A673 (cell line): ENCODE measurements at regions not wholly inside any gene's neighbourhood (a gene's known extent, or its start where the extent isn't known, plus 50 kb on each side); places are given as distances from the start of the nearest gene placed in this dataset.

Experiments
- BruUV-seq: library from RNA; stranded (reverse); fragments of 400-500 nt; replicated peaks from 2 replicates; lab custom pipeline; 2021; lab: Mats Ljungman, UMichigan
- CTCF ChIA-PET: fragments of 300-600 bp; sonication (Branson Sonifier 250); formaldehyde crosslinking; loops from one replicate; lab custom pipeline; 2022; ENCODE audit warnings: antibody characterized with exemption; lab: Charles Lee
- POLR2A ChIA-PET: fragments of 300-600 bp; sonication (Branson Sonifier 250); formaldehyde crosslinking; loops from one replicate; lab custom pipeline; 2022; ENCODE audit warnings: antibody characterized with exemption; ENCODE audit not compliant: low non-redundant PET; lab: Charles Lee
- DNase-seq: peaks from one replicate; pipeline ENCODE4 v3.0.0-alpha.2; 2015; ENCODE audit warnings: low spot score
- H3K27ac ChIP-seq: fragments of 200-600 bp; sonication (generic); 2 replicates; pipeline ENCODE4 v1.5.1; 2016; ENCODE audit warnings: mixed run types, low read depth, mild to moderate bottlenecking, mixed read lengths, antibody characterized with exemption, low read length; ENCODE audit not compliant: poor library complexity, severe bottlenecking
- H3K27me3 ChIP-seq: fragments of 200-600 bp; sonication (generic); replicated peaks from 2 replicates; pipeline ENCODE4 v1.6.1; 2017; ENCODE audit warnings: mixed run types, low read depth, mild to moderate bottlenecking, mixed read lengths, antibody characterized with exemption, low read length; ENCODE audit not compliant: insufficient read depth, poor library complexity
- H3K36me3 ChIP-seq: fragments of 200-600 bp; sonication (generic); 2 replicates; pipeline ENCODE4 v1.6.1; 2016; ENCODE audit warnings: mixed run types, mild to moderate bottlenecking, mixed read lengths, antibody characterized with exemption, low read length; ENCODE audit not compliant: insufficient read depth, poor library complexity, severe bottlenecking
- H3K4me1 ChIP-seq: fragments of 200-600 bp; sonication (generic); 2 replicates; pipeline ENCODE4 v1.6.1; 2017; ENCODE audit warnings: mixed run types, mild to moderate bottlenecking, mixed read lengths, antibody characterized with exemption, low read length; ENCODE audit not compliant: insufficient read depth, poor library complexity, severe bottlenecking
- H3K4me3 ChIP-seq: fragments of 200-600 bp; sonication (generic); 2 replicates; pipeline ENCODE4 v1.5.1; 2016; ENCODE audit warnings: low read depth, mixed run types, mild to moderate bottlenecking, mixed read lengths, low read length; ENCODE audit not compliant: poor library complexity, severe bottlenecking
- H3K9me3 ChIP-seq: fragments of 200-600 bp; sonication (generic); 2 replicates; pipeline ENCODE4 v1.6.1; 2016; ENCODE audit warnings: mixed run types, low read depth, mild to moderate bottlenecking, mixed read lengths, antibody characterized with exemption, low read length; ENCODE audit not compliant: poor library complexity, severe bottlenecking
- EZH2 ChIP-seq: fragments of 200-600 bp; sonication (generic); IDR thresholded peaks from 2 replicates; pipeline ENCODE4 v1.6.1; 2017; ENCODE audit warnings: borderline replicate concordance, low read depth, mild to moderate bottlenecking, mixed read lengths, antibody characterized with exemption, low read length; ENCODE audit not compliant: poor library complexity, severe bottlenecking
- intact Hi-C: fragments of 100-400 bp; cut with micrococcal nuclease; formaldehyde crosslinking; loops from one replicate; pipeline ENCODE4 v1.10.0; 2022; ENCODE audit not compliant: unreplicated experiment
- TF ChIP-seq, protein P1 (sequence below): fragments of 300-800, 200-600 bp; sonication (generic); conservative IDR thresholded peaks from 2 replicates; pipeline ENCODE4 v1.5.1; 2017; ENCODE audit warnings: low read depth, mild to moderate bottlenecking, antibody characterized with exemption, low read length, moderate library complexity, mixed read lengths

DNA sequence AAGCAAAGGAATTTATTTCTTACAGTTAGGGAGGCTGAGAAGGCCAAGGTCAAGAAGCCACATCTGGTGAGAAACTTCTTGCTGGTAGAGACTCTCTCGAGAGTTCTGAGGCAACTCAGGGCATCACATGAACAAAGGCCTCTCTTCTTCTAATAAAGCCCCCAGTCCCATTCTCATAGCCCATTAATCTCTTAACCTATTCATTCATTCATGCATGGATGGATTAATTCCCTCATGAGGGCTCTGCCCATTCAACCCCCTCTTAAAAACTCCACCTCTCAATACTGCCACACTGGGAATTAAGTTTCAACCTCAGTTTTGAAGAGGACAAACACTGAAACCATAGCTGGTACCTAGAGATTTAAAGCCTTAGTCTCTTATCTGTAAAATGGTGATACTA, 217.9 kb upstream of the SPTLC3 start:
- no peak for TF ChIP-seq EZH2
- TF ChIP-seq, protein P1, sequence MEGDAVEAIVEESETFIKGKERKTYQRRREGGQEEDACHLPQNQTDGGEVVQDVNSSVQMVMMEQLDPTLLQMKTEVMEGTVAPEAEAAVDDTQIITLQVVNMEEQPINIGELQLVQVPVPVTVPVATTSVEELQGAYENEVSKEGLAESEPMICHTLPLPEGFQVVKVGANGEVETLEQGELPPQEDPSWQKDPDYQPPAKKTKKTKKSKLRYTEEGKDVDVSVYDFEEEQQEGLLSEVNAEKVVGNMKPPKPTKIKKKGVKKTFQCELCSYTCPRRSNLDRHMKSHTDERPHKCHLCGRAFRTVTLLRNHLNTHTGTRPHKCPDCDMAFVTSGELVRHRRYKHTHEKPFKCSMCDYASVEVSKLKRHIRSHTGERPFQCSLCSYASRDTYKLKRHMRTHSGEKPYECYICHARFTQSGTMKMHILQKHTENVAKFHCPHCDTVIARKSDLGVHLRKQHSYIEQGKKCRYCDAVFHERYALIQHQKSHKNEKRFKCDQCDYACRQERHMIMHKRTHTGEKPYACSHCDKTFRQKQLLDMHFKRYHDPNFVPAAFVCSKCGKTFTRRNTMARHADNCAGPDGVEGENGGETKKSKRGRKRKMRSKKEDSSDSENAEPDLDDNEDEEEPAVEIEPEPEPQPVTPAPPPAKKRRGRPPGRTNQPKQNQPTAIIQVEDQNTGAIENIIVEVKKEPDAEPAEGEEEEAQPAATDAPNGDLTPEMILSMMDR = no peak
- intact Hi-C loops = no loop called here
- no peak for DNase-seq
- Histone ChIP-seq H3K36me3 (no peaks in the 10 kb centered on the region), H3K27ac (no peak overlapping the region), H3K9me3 (no peaks in the 10 kb centered on the region), H3K27me3 (no peaks in the 10 kb centered on the region), H3K4me3 (no peak overlapping the region), H3K4me1 (no peaks in the 10 kb centered on the region)
- ChIA-PET CTCF (no interaction called here), POLR2A (no interaction called here)
- no TSS peak for BruUV-seq

DNA sequence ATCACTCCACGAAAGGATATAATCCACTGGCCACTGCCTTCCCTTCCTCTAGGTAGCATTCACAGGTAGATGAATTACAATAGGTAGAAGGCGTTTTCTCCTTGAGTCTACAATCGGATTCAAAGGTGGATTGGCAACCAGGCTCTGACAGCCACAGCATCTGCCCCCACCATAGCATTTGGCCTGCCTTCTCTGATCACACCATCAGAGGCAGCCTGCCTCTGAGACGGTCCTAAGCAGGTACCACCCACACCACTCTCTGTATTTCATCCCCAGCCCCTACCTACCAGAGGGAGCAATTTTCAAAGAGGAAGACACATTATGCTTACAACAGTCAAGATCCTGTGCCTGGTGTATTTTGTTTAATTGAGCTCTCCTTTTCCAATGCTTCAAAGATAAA, 210.5 kb upstream of the SPTLC3 start:
- intact Hi-C loops = no loop called here
- Histone ChIP-seq H3K9me3 (no peaks in the 10 kb centered on the region), H3K4me1 (no peaks in the 10 kb centered on the region), H3K27me3 (no peaks in the 10 kb centered on the region), H3K27ac (no peak overlapping the region), H3K36me3 (no peaks in the 10 kb centered on the region), H3K4me3 (no peak overlapping the region)
- CTCF ChIA-PET = no interaction called here
- no TSS peak for BruUV-seq
- DNase-seq = no peak
- TF ChIP-seq, protein P1 = no peak
- TF ChIP-seq EZH2 = no peak
- POLR2A ChIA-PET = no interaction called here

DNA sequence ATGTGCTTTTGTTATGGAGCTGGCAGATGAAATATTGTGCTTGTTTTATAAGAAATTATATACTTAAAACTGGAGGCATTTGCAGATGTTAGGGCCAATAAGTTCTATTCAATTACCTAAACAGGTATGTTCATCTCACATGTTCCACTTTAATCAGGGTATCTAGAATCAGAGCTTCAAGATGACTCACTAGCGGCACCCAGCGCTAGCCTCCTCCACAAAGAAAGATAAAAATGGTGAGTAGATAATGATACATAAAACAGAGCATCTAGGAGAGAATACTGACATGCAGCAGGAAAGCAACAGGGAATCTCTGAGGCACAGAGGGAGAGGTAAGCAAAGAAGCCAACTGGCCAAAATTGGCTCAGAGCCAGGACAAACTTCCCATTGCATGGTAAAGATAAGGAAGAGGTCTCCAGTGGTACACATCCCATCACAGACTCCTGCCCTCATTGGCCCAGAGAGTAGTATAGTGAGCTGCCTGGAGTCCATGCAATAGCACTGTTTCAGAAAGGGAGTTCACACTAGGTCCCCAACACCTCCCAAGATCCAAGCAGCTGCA, 200.7 kb upstream of the SPTLC3 start:
- H3K4me1 ChIP-seq = no peaks in the 10 kb centered on the region
- H3K27ac ChIP-seq = no peak overlapping the region
- no TSS peak for BruUV-seq
- no peaks in the 10 kb centered on the region for H3K36me3 ChIP-seq
- DNase-seq = no peak
- POLR2A ChIA-PET = interaction anchor here (0.5 kb wide), 1 partner anchor 214 kb away, joined by 3 read pairs; no protein-coding TSS in a partner anchor
- no peak overlapping the region for H3K4me3 ChIP-seq
- CTCF ChIA-PET = no interaction called here
- TF ChIP-seq EZH2 = no peak
- TF ChIP-seq, protein P1 = no peak
- no peaks in the 10 kb centered on the region for H3K27me3 ChIP-seq
- H3K9me3 ChIP-seq = peaks cover 4% of the 10 kb centered on the region
- intact Hi-C loops = no loop called here
